ENCODE measurements at regions not wholly inside any gene's neighbourhood (a gene's known extent, or its start where the extent isn't known, plus 50 kb on each side); places are given as distances from the start of the nearest gene placed in this dataset.

GRCh38 chr2:217242947-217243346 lies 383.1 kb upstream of the TNP1 start:
- no peak for DNase-seq (ENCODE audit: low spot score)

DNA sequence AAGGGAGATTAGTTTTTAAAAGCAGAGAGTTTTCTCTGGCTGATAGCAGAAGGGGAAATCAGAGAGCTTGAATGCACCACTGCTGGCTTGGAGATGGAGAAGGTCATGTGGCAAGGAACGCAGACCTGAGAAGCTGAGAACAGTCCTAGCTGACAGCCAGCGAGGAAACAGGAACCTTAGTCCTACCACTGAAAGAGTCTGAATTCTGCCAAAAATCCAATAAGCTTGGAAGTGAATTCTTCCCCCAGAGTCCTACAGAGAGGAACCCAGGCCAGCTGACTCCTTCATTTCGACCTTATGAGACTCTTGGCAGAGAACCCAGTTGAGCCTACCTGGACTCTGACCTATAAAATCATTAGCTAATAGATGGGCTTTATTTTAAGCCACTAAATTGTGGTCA lies 371.9 kb upstream of the TNP1 start:
- DNase-seq (ENCODE audit: low spot score), result no peak

DNA sequence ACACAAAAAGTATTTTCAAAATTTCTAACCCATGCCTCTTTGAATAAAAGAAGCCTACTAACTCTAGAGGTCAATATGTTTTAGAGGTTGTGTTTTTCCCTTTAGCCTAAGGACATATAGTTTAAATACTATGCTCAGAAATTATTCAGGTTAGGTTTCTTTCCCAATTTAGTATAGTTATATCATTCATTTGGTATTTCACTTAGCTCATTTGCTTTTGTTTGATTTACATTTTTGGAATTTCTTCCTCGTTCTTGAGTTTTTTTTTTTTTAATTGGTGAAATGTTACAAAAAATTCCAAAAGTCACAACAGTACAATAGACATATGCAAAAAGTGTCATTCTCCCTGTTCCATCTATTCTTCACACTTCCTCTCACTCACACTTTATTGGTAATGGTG lies 371.3 kb upstream of the TNP1 start:
- peak; percentile 25 for DNase-seq (ENCODE audit: low spot score)

DNA sequence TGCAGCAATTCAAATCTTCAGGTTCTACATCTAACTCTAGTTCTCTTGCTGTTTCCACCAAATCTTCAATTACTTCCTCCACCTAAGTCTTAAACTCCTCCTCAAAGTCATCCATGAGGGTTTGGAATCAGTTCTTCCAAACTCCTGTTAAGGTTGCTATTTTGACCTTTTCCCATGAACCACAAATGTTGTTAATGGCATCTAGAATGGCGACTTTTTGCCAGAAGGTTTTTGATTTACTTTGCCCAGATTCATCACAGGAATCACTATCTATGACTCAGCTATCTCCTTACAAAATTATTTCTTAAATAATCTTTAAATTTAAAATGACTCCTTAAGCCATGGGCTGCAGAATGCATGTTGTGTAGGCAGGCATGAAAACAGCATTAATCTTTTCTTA lies 368.9 kb upstream of the TNP1 start:
- DNase-seq (ENCODE audit: low spot score), result no peak

DNA sequence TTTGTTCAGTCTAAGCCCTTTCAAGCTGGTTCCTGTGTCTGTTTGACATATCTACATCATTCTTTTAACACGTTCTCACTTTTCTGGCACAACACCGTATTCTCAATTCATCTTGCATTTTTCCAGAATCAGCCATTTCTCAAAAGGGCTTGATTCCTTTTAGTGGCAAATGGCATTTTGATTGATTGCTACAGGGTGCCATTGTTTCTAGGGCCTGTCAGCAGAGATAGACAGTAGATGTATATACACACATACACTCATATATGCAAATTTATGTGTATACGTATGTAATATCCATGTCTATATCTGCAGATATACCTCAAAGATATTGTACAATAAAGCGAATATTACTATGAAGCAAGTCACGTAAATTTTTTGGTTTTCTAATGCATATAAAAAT lies 367.9 kb upstream of the TNP1 start:
- no peak for DNase-seq (ENCODE audit: low spot score)

- no peak for DNase-seq (ENCODE audit: low spot score)
These were observed 365.7 kb upstream of the TNP1 start for GRCh38 chr2:217225596-217225995.

GRCh38 chr2:217223222-217223930 lies 363.5 kb upstream of the TNP1 start:
- peak; percentile 61 for DNase-seq (ENCODE audit: low spot score)

DNA sequence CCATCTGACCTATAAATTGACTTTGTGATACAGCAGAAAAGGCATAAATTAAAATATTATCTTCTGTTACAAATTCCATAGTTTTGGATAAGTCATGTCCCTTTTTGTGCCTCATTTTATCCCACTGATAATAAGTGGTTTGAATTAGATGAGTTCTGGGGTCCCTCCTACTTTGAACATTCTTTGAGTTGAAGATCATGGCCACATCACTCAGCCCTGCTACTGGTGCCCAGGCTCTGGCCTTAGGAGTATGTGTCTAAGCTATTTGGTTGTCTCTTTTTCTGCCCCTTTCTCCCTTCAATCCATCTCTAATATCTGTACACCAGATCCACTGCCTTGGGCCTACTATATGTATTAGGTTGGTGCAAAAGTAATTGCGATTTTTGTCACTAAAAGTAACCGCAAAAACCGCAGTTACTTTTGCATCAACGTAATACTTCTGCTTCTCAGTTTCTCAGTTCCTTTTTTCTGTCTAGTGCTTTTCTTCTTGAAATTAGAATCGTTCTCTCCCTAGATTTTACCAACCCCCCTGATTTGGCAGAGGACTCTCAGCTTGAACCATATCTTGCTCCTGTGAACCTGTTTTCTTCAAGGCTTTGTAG lies 362.5 kb upstream of the TNP1 start:
- DNase-seq (ENCODE audit: low spot score), result no peak

DNA sequence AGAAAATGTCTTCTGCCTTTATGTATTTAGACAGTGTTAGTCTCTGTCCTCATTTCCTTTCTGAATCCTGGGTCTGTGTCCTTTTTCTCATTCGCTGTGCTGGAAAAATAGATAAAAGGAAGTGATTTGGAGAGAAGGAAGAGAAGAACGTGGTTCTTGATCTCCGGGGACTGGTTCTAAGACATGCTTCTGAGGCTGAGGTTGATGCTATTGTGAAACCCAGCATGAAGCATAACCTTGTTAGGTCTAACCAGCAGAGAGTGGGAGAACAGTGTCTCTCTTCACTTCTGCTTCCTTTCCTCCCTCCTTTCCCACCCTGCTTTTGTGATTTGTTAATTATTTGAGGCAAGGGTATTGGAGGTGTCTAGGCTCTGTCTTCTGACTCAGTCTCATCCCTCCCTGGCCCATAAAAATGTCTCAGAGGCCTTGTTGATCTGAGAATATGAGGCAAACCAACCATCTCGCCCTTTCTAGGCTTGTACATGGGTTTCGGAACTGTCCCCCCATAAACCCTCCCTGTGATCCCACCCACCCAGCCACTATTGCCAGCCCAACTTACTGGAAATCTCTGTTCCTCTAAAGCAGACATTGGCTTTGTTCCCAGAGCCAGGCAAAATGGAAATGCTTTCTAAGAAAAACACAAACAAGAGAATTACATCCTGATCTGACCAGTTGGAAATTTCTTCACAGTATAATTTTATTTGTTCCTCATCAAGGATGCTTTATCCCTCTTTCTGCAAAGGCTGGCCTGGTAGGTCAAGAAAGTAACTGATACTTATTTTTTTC lies 360.6 kb upstream of the TNP1 start:
- DNase-seq (ENCODE audit: low spot score), result no peak

DNA sequence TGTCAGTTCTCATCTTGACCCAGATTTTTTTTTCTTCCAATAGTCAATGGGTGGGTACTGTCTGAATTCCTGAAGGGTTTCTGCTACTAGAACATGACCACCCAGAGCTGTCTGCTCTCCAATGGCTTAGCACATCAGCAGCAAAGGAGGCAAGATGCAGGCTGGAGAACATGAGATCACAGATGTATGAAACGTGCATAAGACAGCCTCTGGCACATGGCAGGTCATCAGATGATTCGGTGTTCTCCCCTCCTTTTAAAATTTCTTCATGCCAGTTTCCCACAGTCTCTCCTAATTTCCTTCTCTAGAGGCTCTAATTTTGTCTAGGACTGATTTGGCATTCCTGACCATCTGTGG lies 359.3 kb upstream of the TNP1 start:
- peak; percentile 18 for DNase-seq (ENCODE audit: low spot score)

DNA sequence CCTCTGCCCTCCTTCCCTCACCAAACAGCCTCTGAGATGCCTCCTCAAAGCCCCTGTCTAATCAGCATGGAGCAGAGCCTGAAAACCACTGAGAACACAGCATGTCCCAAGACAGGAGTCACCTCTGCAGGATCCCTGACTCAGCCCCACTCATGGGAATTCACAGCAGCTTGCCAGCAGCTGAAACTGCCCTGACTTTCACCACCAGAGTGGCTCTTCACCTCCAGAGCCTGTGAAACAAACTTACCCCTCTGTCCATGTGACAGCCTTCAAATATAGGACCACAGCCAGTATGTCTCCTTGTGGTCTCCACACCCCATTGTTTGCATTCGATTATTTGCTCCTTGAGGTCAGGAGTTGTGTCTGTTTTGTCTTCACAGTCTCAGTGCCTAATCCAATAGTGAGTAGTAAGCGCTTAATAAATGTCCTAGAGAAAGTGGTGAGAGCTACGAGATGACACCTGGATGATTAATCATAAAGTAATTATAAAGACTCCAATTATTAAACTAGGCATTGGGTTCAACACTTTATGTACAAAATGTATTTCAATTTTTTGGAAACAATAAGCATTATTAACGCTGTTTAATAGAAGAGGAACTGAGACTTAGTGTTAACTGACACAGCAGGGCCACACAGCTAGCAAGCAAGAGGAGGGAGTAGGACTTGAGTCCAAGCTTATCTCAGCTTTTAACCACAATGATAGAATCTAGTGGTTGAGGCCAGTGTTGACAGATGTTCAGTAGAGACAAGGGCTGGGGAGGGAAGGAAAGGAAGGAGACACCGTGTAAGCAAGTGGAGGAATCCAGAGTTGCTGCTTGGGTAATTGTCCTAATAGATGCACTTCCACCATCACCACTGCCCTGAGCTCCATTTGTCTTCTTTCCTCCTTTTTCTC lies 358.7 kb upstream of the TNP1 start:
- DNase-seq (ENCODE audit: low spot score), result peak; percentile 40

- no peak for DNase-seq (ENCODE audit: low spot score)
These were observed 357.1 kb upstream of the TNP1 start for GRCh38 chr2:217216982-217217381.

DNA sequence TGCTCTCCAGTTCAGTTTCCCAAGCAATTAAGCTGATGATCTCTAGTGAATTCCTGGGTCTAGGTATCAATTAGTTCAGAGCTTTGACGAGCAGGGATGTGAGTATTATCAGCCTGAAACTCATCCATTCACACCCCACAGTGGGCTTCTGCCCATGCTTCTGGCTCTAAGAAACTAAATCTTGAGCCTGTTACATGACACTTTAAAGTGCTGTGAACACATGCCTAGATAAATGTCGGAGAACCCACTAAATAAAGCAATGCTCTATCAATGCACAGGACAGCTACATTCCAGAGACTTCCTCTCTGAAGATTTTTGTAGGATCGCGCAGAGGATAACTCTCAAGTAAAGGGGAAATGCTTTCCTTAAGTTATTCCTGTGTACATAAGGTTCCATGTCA lies 356.5 kb upstream of the TNP1 start:
- no peak for DNase-seq (ENCODE audit: low spot score)

- no peak for DNase-seq (ENCODE audit: low spot score)
These were observed 356.0 kb upstream of the TNP1 start for GRCh38 chr2:217215877-217216276.

DNA sequence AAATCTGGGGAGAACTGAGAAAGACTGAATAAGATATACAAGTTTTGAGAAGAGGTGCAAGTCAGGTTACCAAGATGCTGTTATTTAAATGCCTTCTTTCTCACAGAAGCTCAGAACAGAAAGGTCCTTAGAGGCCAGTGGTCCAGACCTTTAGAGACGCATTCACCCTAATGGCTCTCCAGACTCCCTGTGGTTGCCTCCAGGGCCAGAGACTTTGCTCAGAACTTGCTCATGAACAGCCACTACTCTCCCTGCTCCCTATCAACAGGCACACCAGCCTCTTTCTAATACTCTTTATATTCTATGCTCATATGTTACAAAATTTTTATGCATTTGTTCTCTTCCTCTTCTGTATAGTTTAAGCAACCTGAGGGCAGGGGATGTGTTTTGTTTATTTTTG lies 349.0 kb upstream of the TNP1 start:
- DNase-seq (ENCODE audit: low spot score), result no peak

DNA sequence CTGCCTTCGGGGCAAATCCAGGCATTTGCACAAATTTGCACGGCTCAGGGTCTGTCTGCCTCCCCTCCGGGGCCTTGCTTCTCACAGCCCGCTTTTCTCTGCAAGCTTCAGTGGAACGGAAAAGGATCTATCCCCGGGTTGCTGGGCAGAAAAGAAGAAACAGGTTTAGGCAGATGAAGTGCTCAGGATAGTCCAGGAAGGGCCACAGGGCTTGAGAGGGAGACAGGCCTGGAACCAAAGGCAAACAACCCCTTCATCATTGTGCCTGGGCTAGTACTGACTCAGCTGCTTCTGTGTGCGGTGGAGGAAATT lies 347.8 kb upstream of the TNP1 start:
- no peak for DNase-seq (ENCODE audit: low spot score)

- no peak for DNase-seq (ENCODE audit: low spot score)
These were observed 347.2 kb upstream of the TNP1 start for GRCh38 chr2:217206907-217207698.

GRCh38 chr2:217206016-217206725 lies 346.3 kb upstream of the TNP1 start:
- no peak for DNase-seq (ENCODE audit: low spot score)

DNA sequence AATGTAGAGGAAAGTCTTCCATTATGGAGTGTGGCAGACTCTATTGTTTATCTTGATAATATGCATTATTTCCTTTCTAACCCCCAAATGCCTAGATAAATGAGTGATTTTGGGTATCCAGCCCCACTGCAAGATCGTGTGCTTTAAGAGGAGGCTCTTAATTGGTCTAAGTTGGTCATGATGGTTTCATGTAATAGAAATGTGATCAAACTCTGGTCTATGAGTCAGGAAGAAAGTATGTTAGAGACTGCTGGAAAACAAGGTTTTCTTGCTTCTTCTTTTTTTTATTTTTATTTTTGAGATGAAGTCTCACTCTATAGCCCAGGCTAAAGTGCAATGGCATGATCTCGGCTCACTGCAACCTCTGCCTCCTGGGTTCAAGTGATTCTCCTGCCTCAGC lies 344.5 kb upstream of the TNP1 start:
- DNase-seq (ENCODE audit: low spot score), result no peak

DNA sequence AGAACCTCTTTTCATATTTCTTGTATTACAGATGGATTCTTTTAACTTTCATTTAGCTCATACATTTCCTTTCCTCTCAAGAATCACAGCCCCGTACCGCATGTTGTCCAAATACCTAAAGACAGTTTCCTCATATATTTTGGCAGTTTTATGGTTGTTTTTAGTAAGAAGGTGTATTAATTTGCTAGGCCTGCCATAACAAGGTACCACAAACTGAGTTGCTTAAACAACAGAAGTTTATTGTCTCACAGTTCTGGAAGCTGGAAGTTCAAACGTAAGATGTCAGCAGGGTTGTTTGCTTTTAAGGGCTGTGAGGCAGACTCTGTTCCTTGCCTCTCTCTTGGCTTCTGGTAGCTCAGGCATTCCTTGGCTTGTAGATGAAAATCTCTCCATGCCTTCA lies 343.2 kb upstream of the TNP1 start:
- DNase-seq (ENCODE audit: low spot score), result no peak

- DNase-seq (ENCODE audit: low spot score), result no peak
These were observed 339.4 kb upstream of the TNP1 start for GRCh38 chr2:217199255-217199630.

Data from AG20443 (cell line).